HG02943 (cell line): ENCODE measurements at regions not wholly inside any gene's neighbourhood (a gene's known extent, or its start where the extent isn't known, plus 50 kb on each side); places are given as distances from the start of the nearest gene placed in this dataset.
A peak's percentile ranks its signal among the peaks of the same experiment; 100 is the strongest.

ENCODE experiments used
- ATAC-seq: cut with Tn5 transposase; IDR thresholded peaks from one replicate; pipeline ENCODE4 v1.9.1; 2021; ENCODE audit warnings: mild to moderate bottlenecking, low read depth, moderate library complexity; ENCODE audit not compliant: unreplicated experiment

DNA sequence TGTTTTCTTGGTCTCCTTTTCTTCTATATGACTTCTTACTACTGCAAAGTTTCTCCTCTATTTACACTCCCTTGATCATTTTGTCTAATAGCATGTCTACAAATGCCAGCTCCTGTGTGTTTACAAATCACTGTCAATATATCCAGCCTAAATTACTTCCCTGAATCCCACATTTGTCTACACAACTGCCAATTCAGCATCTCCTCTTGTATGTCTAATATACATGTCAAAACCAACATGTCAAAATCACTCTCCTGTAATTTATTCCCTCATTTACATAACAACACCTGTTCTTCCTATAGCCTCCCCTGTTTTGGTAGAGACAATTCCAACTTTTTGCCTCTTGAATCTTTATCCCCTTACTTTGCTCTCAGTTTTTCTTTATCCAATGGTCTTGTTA lies 359.3 kb downstream of the PLOD2 start:
- no peak for ATAC-seq

DNA sequence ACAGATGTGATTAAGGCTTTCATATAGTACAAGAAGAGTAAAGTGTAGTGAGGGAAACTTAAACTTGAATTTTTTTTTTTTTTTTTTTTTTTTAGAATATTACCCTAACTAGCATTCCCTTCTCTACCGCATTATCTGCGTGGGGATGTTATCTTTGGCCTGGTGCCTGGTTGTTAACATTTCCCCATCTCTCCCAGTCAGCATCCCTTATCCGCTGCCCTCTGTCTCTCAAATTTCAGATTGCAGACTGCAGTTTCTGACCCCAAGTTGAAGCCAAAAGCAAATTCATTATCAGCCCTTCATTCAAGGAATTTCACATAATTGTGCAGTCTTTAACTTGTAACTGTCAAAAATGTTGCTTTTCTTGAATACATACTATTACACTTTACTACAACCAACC lies 353.0 kb downstream of the PLOD2 start:
- no peak for ATAC-seq

DNA sequence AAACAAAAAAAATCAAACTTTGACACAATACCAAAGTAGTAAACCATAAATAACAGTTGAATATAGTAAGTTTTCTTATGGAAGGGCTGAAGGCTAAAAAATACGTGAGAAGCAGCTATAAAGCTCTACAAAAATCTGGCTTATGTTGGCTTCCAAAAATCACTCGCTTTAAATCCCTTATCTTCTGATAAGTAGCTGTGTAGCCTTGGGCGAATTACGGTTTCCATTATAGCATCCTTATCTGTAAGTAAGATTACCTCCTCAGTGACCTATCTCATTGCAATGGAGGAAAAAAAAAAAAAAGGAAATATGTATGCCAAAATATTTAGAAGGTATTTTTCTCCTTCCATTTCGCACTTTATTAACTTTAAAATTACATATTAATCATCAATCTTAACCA lies 348.6 kb downstream of the PLOD2 start:
- ATAC-seq = no peak

DNA sequence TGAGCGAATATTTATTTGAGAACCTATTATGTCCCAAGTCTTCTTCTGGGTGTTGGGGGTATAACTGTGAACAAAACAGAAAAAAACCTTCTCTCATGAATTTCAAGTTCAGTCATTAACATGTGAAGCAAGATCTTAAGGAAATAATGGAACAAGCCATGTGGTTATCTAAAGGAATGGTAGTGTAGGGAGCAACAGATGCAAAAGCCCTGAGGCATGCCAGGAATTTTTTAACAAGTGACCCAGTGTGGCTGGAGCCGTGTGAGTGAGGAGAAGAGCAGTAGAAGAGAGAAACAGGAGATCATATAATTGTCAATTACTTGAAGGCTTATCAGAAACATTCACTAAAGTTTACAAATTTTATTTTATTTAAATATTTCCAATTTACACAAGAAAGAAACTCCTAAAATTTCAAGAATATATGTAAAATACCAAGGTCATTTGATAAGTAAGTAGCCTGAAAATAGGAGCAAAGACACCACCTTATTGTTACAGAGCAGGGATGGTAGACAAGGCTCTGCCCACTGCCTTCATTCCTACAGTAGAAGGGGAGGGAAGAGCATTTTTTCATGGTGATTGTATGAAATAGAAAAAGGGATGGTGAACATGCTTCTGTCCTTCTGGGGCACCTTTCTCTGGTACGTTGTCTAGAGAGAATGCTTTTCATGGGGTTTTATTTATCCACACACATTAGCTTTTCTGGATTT lies 345.1 kb downstream of the PLOD2 start:
- ATAC-seq = no peak

DNA sequence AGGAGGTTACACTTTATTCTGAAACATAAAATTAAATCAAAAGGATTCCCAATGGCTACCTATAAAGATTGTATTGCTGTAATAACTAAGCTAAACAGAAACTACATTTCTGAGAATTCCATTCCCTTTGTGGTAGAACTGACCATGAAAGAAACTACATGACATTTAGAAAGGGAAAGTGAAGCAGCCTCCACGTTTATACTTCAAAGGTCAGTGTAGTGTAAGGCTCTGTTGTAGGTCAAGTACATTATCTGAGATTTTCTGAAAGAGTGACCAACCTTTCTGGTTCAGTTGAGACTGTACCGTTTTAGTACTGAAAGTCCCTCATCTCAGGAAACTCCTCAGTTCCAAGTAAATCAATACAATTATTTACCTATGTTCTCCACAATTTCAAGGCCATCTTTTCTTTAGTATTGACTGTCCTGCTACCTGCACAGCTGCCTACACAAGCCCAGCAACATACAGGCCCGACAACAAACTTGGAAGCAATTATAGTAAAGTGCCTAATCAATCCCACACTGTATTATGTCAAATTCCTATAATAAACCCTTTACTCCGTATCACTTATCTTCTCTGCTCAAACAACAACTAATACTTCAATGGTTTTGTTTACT lies 343.0 kb downstream of the PLOD2 start:
- ATAC-seq = no peak

DNA sequence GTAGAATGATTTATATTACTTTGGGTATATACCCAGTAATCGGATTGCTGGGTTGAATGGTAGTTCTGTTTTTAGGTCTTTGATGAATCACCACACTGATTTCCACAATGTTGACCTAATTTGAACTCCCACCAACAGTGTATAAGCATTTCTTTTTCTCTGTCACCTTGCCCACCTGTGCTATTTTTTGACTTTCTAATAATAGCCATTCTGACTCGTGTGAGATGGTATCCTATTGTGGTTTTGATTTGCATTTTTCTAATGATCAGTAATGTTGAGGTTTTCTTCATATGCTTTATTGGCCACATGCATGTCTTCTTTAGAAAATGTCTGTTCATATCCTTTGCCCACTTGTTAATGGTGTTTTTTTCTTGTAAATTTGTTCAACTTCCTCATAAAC lies 340.8 kb downstream of the PLOD2 start:
- no peak for ATAC-seq

DNA sequence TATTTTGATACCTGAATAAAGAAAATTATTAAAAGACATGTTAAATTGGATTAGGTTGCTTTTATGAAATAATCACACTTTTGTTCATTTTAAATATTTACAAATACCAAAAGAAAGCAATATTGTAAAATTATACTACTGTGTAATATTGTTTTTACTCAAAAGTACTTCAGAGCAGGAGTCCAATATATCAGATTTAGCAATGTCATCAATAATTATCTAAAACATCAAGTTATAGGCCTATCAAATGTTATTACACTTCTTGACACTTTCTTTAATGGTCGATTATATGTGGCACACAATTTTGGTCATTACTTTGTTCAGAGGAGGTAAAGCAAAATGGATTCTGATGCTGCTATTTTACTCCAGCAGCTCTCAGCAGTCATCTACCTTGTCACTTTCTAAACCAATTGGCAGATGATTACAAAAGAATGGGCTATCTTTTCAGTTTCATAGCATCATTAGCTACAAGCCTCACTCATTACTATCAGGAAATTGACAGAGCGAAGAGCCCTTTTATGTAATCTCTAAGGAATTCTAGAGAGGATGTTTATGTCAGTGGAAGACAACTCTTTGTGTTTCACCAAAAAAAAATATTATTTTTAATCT lies 318.6 kb downstream of the PLOD2 start:
- ATAC-seq = no peak

DNA sequence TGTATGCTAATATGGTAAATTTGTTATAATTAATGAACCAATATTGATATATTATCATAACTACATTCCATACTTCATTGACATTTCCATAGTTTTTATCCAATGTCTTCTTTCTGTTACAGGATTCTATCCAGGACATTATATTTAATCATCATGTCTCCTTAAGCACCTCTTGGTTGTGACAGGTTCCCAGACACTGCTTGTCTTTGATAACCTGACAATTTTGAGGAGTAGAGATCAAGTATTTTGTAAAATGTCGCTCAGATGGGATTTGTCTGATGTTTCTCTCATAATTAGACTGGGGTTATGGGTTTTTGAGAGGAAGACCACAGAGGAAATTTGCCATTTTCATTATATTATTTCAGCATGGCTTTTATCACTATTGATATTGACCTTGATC lies 317.4 kb downstream of the PLOD2 start:
- ATAC-seq = no peak

DNA sequence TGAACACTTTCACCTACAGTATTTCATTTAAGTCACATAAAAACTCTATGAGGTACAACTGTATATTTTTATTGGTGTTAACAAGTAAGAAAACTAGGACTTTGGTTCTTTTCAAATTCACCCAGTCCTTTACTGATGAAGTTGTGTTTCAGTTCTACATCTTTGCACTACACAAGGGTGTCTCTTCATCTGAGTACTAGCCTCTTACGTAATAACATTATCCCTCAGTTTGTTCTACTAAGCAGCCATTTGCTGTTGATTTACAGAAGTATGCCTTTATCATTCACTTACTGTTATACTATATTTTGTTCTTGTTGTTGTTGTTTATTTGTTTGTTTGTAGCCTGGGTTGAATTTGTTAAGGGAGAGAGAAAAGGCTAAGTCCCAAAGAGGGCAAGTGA lies 311.9 kb downstream of the PLOD2 start:
- no peak for ATAC-seq

DNA sequence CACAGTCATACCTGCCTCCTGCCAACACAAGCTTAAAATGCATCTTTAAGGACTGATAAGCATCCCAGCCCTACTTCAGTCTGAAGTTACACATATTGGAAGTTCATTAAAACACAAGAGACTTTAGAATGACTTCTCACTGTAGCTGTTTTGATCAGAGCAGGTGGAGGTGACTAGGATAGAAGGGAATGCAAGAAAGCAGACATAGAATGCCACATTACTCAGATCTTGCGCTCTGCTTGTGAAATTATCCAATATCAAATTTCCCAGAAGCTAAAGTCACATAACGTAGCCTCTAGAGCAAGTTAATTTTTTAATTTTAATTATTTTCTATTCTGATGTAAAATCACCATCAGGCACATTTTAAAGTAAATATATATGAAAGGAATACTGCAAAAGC lies 306.5 kb downstream of the PLOD2 start:
- no peak for ATAC-seq

DNA sequence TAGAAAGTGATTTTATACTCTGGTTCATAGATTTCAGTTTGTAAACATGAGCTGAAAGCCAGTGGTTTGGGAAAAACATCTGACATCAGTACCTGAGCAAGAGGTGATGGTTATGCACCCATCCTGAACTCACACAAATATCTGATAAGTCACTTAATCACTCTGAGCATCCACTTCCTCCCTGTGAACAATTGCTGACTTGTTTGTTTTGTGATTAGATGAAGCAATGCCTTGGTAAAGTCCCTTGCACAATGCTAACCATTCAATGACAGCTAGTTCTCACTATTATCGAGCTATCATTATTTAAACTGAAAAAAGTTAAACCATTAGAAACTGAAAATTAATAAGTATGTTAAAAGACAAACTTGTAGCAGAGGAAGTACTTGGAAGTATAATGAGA lies 303.0 kb downstream of the PLOD2 start:
- ATAC-seq = no peak

DNA sequence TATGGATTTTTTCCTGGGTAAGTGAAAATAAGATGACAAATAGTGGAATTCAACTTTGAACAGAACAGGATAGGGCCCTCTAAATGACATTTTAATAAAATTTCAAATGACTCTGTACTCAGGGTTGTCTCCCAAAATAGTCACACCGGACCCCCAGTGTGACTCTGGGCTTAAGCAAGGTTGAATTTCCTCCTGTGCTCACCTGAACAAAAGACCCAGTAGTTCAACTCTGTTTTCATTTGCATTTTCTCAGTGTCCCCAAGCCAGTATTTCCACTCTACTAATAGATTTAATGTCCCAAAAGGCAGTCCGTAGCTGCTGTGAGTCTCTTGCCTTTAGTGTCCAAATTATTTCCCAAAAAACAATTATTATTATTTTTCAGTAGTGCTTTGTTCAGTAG lies 296.6 kb downstream of the PLOD2 start:
- ATAC-seq = no peak

DNA sequence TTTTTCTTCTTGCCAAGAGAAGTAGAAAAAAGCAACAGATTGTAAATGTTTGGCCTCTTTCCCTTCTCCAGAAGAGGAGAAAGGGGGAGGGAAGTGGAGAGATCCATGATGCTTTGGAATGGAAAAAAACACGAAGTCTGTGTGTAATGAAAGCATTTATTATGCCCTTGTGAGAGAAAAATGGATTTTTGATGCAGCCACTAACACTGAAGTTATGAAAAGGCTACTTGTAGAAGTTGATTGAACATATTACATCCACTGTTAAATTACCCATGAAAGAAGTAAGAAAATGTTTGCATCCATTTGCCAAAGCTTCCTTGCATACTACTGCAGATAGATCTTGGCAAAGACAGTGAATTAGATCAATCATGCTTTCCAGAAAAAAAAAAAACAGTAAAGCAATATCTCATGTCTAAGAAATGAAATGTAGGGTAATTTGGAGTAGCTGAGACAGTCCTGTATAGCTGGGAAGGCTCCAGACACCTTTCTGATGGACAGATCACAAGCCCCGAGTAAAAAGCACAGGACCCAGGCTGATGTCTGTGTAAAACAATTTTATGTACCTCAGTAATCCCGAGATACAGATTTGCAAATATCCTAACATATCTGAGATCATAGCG lies 295.5 kb downstream of the PLOD2 start:
- no peak for ATAC-seq

DNA sequence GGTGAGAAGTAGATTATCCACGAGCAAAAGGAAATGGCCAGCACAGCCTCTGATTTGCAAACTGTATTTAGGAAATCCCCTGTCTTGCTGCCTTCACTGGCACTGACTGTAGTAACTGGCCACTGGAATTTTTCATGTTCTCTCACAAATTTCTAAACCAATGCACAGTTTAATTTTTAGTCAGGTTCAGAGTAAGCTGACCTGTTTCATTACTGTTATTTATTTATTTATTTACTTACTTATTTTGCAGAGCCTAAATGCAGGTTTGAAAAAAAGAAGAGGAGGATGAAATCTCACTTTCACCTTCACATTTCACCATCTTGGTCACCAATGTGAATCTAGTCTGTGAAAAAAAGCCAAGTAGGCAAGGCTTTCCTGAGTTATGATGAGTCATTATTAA lies 291.0 kb downstream of the PLOD2 start:
- peak; percentile 68 for ATAC-seq

DNA sequence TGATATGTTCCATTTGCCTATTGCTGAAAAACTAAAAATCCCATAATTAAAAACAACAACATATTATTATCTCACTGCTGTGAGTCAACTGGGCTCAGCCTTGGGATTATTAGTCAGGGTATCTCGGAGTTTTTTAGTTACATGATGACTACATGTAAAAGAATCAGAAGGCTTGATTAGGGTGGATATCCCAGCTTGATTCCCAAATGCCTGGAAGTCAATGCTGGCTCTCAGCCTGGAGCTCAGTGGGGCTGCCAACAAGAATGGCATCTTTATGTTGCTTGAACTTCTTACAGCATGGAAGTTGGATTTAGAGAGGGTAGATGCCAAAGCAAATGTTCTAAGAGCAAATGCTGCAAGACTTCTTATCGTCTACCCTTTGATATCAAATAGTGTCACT lies 278.5 kb downstream of the PLOD2 start:
- no peak for ATAC-seq

DNA sequence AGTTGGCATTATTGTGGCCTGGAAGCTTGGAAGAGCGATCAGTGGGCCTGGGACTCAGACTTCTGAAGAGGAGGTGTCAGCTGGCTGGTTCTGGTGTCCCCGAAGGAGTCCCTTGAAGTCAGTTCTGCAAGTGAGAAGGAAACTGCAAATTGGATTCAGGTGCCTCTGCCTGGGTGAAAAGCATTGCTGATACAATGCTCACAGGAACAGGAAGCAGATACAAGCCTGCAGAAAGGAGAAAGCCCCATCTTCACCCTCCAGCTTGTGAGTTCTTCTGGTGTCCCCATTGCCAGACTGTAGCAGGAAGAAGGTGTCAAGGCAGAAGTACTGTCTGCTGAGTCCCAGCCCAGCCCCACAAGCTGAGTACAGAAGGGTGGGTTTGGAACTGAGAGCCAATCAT lies 271.3 kb downstream of the PLOD2 start:
- ATAC-seq = no peak

DNA sequence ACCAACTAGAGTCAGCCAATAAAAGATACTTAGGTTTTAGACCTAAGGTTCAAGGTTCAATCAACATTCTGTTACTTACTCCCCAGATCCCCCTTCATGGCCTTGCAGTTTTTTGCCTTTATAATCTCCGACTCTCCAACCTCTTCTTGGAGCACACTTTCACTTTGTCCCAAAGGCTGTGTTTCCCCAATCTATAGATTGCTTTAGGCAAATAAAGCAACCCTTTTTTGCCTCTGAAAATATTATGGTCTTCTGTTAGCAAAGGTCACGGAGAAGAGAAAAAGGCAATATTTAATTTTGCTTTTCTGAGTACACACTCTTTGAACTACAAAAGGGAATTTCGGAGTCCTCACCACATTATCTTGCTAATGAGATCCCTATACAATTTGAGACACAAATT lies 268.1 kb downstream of the PLOD2 start:
- ATAC-seq = no peak

DNA sequence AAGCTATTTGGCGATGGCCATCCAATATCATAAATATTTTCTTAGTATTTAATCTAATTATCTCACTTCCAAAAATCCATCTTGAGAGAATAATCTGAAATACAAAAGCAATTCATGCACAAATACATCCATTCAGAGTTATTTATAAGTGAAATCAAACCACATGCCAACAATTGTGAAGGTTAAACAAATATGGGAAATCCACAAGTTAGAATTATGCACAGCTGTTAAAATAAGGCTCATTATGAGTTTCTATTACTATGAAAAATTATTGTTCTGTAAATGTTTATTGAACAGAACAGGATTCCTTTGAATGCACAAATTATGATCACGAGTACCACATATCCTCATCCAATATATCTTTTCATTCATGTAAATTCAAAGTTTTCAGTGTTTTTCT lies 267.7 kb downstream of the PLOD2 start:
- no peak for ATAC-seq

DNA sequence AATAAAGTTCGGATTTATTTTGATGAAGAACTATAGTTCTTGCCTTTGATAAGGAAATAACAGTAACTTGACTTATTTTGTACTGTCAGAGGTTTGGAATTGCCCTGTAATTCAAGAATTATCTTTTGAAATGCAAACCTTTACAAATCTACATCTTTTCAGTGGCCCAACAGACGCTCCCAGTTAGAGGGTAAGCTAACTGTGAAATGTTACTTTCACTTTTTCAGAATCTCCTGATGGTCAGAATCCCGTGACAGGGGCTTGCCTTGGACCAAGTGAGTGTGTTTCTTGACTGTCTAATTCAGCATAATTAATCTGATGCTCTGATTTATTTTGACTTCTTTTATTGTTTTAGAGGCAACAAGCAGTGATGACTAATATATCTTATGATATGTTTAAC lies 262.5 kb downstream of the PLOD2 start:
- no peak for ATAC-seq

DNA sequence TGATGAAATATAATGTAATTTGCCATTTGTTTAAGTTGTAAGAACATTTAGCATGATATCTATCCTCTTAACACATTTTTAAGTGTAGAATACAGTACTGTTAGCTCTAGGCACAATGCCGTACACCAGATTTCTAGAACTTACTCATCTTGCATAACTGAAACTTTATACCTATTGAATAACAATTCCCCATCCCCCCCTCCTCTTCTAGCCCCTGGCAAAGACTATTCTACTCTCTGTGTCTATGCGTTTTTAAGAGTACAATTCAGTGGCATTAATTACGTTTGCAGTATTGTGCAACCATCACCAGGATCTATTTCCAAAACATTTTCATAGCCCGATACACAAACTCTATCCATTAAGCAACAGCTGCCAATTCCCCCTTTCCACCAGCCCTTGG lies 261.7 kb downstream of the PLOD2 start:
- ATAC-seq = no peak

DNA sequence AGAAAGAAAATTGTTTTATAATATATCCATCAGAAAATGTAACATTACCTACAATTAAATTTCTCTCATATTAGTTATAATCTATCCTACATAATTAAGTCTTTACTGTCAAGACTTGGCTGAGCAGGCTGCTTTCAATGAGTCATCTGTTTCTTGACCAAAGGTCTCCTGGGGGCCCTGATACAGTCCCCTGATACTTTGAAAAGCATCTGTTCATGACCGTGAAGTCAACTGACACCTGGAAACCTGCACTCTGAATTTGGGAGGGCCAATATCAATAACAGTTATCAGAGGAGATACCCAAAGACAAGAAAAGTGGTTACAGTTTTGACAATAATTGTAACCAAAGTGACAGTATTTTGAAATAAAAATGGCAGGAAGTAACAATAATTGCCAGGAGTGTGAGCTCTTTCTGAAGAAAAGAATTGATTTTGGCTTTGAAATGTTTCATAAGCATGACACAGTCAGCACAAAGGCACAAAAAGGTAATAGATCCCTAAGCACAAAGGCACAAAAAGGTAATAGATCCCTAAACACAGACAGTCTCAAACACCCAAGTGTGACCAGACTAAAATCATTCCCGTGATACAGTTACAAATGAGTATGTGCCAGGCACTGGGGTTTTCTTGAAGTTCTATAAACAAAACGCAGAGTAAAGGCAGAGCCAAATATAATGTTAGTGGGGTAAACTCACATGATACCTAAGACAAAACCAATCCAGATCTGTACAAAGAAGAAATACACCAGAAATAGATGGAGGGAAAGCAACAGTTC lies 260.7 kb downstream of the PLOD2 start:
- ATAC-seq = peak; percentile 76
